ENCODE measurements at regions not wholly inside any gene's neighbourhood (a gene's known extent, or its start where the extent isn't known, plus 50 kb on each side); places are given as distances from the start of the nearest gene placed in this dataset.

DNA sequence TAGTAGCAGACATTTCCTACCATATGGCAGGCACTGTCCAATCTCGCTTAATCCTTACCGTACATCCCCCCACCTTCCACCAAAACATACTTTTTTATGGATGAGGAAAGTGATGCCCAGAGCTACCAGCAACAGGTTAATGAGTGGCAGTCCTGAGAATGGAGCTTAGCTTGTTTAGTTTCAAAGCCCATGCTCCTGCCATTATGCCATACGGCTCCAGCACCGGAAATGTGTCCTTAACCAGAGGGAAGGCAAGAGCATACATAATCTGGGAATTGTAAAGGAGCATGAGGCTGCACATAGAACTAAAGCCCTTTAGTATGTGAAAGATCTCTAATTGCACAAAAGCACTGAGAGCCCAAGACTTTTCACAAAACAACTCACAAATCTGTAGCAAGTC lies 155.9 kb upstream of the PHYHIPL start:
- TF ChIP-seq, protein P1, sequence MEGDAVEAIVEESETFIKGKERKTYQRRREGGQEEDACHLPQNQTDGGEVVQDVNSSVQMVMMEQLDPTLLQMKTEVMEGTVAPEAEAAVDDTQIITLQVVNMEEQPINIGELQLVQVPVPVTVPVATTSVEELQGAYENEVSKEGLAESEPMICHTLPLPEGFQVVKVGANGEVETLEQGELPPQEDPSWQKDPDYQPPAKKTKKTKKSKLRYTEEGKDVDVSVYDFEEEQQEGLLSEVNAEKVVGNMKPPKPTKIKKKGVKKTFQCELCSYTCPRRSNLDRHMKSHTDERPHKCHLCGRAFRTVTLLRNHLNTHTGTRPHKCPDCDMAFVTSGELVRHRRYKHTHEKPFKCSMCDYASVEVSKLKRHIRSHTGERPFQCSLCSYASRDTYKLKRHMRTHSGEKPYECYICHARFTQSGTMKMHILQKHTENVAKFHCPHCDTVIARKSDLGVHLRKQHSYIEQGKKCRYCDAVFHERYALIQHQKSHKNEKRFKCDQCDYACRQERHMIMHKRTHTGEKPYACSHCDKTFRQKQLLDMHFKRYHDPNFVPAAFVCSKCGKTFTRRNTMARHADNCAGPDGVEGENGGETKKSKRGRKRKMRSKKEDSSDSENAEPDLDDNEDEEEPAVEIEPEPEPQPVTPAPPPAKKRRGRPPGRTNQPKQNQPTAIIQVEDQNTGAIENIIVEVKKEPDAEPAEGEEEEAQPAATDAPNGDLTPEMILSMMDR (IDR thresholded peaks at IDR 0.05): no peak
- no peak for TF ChIP-seq POLR2AphosphoS5 (IDR thresholded peaks at IDR 0.05; ENCODE audit: insufficient read depth in 1 of 2, low read depth in 1 of 2)
